Nephron (organoid): ENCODE measurements at regions not wholly inside any gene's neighbourhood (a gene's known extent, or its start where the extent isn't known, plus 50 kb on each side); places are given as distances from the start of the nearest gene placed in this dataset.
A peak's percentile ranks its signal among the peaks of the same experiment; 100 is the strongest.

ENCODE experiments used
- H3K27ac Mint-ChIP-seq, 3 experiments: 2 replicates each; pipeline ENCODE4 v1.8.0; 2020; ENCODE audit warnings: mixed read lengths in 3 of 3, mild to moderate bottlenecking in 2 of 3, moderate library complexity in 1 of 3
- H3K27me3 Mint-ChIP-seq: 2 replicates; pipeline ENCODE4 v1.8.0; 2021; ENCODE audit warnings: low read depth, mild to moderate bottlenecking, moderate library complexity, mixed read lengths
- H3K36me3 Mint-ChIP-seq: 2 replicates; pipeline ENCODE4 v1.8.0; 2020; ENCODE audit warnings: low read depth, mixed read lengths
- H3K4me1 Mint-ChIP-seq: 2 replicates; pipeline ENCODE4 v1.8.0; 2020; ENCODE audit warnings: mixed read lengths
- H3K4me3 Mint-ChIP-seq, 3 experiments: 2 replicates each; pipeline ENCODE4 v1.8.0; 2020; ENCODE audit warnings: mild to moderate bottlenecking in 3 of 3, mixed read lengths in 3 of 3, moderate library complexity in 2 of 3
- H3K9me3 Mint-ChIP-seq: 2 replicates; pipeline ENCODE4 v1.8.0; 2020; ENCODE audit warnings: mixed read lengths
- CTCF ChIP-seq, 3 experiments: fragments of 200-600 bp; sonication (generic); IDR thresholded peaks; one replicate each; pipeline ENCODE4 v1.5.0; 2021; ENCODE audit warnings: antibody characterized with exemption in 3 of 3; ENCODE audit not compliant: unreplicated experiment in 3 of 3

GRCh38 chr22:22746963-22747933 lies 102.8 kb downstream of the GGTLC2 start:
- H3K9me3 Mint-ChIP-seq: no peaks in the 10 kb centered on the region
- no peak overlapping the region for H3K27ac Mint-ChIP-seq
- H3K27me3 Mint-ChIP-seq: peaks cover 20% of the 10 kb centered on the region
- no peak for TF ChIP-seq CTCF (IDR thresholded peaks at IDR 0.05; ENCODE audit: unreplicated experiment in 3 of 3)
- H3K4me3 Mint-ChIP-seq: no peak overlapping the region
- H3K4me1 Mint-ChIP-seq: no peaks in the 10 kb centered on the region
- no peaks in the 10 kb centered on the region for H3K36me3 Mint-ChIP-seq

GRCh38 chr22:22748297-22748743 lies 103.9 kb downstream of the GGTLC2 start:
- Mint-ChIP-seq H3K4me1 (no peaks in the 10 kb centered on the region), H3K4me3 (no peak overlapping the region), H3K27me3 (peaks cover 20% of the 10 kb centered on the region), H3K36me3 (no peaks in the 10 kb centered on the region), H3K27ac (no peak overlapping the region), H3K9me3 (no peaks in the 10 kb centered on the region)
- TF ChIP-seq CTCF (IDR thresholded peaks at IDR 0.05; ENCODE audit: unreplicated experiment in 3 of 3): peak; percentile 59 to 74 (median 65)

- H3K4me1 Mint-ChIP-seq: no peaks in the 10 kb centered on the region
- H3K4me3 Mint-ChIP-seq: no peak overlapping the region
- H3K9me3 Mint-ChIP-seq: no peaks in the 10 kb centered on the region
- peaks cover 24% of the 10 kb centered on the region for H3K27me3 Mint-ChIP-seq
- no peak for TF ChIP-seq CTCF (IDR thresholded peaks at IDR 0.05; ENCODE audit: unreplicated experiment in 3 of 3)
- no peak overlapping the region for H3K27ac Mint-ChIP-seq
- H3K36me3 Mint-ChIP-seq: no peaks in the 10 kb centered on the region
Observed at GRCh38 chr22:22748756-22749155, 104.3 kb downstream of the GGTLC2 start.

- no peaks in the 10 kb centered on the region for H3K36me3 Mint-ChIP-seq
- H3K9me3 Mint-ChIP-seq: no peaks in the 10 kb centered on the region
Observed at GRCh38 chr22:22749167-22749758, 104.8 kb downstream of the GGTLC2 start.

GRCh38 chr22:22750335-22751042 lies 106.1 kb downstream of the GGTLC2 start:
- TF ChIP-seq CTCF (IDR thresholded peaks at IDR 0.05; ENCODE audit: unreplicated experiment in 3 of 3): no peak
- no peaks in the 10 kb centered on the region for H3K4me1 Mint-ChIP-seq
- H3K27ac Mint-ChIP-seq: peak overlapping the region in 1 of 3 experiments; percentile 11
- H3K27me3 Mint-ChIP-seq: peaks cover 17% of the 10 kb centered on the region
- no peaks in the 10 kb centered on the region for H3K36me3 Mint-ChIP-seq
- H3K9me3 Mint-ChIP-seq: no peaks in the 10 kb centered on the region
- H3K4me3 Mint-ChIP-seq: no peak overlapping the region

More at GRCh38 chr22:22749167-22749758, 104.8 kb downstream of the GGTLC2 start:
- Mint-ChIP-seq H3K4me3 (no peak overlapping the region), H3K27ac (no peak overlapping the region), H3K4me1 (no peaks in the 10 kb centered on the region), H3K27me3 (peaks cover 24% of the 10 kb centered on the region)
- TF ChIP-seq CTCF (IDR thresholded peaks at IDR 0.05; ENCODE audit: unreplicated experiment in 3 of 3): no peak
